Activated CD8-positive, alpha-beta memory T cell treated with anti-CD3 and anti-CD28 coated beads for 1 hour (primary cell): ENCODE measurements at regions not wholly inside any gene's neighbourhood (a gene's known extent, or its start where the extent isn't known, plus 50 kb on each side); places are given as distances from the start of the nearest gene placed in this dataset.
"Not testable (repeated sequence)": the region's sequence is repeated elsewhere in the genome, so short reads cannot be mapped to it uniquely, and the experiment has no call there.

Experiments
- DNase-seq, 2 donors: peaks; one replicate each; pipeline ENCODE4 v3.0.0-alpha.2; 2020; ENCODE audit warnings: low read depth in 1 of 2; ENCODE audit errors: extremely low read depth in 1 of 2

DNA sequence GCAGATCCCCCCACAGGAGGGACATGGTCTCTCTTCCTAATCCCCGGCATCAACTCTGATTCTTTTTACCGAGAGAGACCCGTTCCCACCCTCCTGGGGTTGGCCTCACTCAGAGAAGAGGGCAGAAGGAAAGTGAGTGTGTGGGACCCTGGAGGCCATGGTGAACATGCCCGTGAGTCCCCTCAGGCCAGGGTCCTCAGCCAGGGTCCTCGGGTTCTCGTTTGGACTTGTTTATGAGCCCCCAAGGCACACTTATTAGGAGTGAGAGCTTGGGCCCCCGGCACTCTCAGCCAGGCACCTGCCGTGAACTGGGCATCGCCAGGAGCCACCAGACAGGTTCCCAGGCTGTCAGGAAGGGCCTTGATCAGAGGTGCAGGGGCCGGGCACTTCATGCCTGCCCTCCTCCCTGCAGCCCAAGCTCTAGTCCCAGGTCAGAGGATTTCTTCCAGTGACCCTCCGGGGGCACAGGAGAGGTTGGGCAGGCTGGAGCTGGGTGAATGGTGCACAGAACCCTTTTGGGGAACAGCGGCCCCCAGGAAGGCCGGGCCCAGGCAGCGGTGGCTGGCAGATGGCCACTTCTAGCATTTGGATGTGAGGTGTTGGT lies 122.6 kb downstream of the CRYAA start:
- no peak for DNase-seq

DNA sequence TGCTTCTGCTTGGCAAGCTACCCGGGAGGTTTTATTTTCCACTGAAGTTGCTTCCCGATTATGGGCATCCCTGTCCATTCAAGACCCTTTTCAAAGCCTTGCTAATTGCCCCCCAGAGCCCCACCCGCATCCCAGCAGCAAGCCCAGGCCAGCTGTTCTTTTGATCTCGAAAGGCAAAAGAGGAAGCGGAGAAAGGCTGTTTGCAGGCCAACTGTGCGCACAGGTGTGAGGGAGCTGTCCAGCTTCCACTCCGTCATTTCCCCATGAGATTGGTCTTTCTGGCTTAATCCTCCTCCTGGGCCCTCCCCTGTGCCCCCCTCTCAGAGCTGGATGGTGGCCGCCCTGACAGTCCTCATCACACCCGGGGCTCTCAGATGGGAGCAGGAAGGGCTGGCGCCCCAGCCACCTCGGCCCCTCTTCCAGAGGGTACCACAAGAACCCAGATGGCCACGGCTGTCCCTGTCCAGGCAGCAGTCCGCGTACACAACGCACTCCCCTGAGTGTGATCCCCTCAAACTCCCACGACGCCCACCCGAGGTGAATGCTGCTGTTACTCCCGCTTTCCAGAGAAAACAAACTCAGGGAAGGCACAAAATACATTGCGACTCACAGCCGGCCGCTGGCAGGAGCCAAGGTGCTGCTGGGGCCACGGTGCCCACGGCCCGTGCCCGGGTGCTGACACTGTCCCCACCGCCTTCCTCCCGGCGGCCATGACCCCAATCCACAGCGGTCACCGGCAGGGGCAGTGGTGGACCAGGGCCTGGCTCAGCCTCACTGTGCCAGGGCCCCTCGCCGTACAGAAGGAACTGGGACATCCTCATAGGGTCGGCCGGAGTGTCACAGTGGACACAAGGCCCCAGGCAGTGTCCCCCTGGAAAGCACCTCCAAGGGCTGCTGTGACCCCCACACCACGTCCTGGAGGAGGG lies 121.9 kb downstream of the CRYAA start:
- DNase-seq, result no peak

DNA sequence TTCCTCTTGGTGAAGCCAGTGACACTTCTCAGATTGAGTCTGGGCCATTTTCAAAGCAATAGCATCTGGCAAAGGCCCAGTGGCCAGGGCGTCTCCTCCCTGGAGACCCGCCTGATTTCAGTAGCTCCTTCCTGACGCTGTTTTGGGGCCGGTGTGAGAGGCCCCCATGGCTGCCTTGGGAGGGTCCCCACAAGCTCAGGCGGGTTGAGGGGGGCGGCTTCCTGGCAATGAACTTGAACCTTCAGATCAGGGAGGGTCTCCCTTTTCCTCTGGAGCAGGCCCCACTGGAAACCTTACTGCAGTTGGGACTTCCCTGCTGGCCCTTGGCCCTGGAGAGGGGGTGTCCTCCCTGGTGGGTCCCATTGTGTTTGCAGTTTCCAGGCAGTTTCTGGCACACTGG lies 121.2 kb downstream of the CRYAA start:
- DNase-seq, result no peak

- no peak for DNase-seq
These were observed 120.6 kb downstream of the CRYAA start for GRCh38 chr21:43289442-43289841.

GRCh38 chr21:43287795-43288755 lies 119.3 kb downstream of the CRYAA start:
- no peak for DNase-seq

GRCh38 chr21:43287111-43287760 lies 118.4 kb downstream of the CRYAA start:
- DNase-seq, result no peak

DNA sequence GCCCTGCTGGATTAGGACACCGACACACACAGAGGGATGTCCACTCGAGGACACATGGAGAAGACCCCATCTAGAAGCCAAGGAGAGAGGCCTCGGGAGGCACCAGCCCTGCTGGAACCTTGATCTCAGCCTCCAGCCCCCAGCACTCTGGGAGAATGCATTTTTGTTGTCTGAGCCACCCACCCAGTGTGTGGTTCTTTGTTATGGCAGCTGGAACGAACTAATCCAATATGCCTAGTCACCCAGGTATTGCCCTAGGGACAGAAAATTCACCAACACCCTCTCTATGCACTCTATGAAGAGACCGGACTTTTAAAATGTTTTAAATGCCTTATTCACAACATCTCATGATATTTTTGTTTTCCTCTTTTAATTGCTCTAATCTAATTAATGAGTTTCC lies 117.4 kb downstream of the CRYAA start:
- no peak for DNase-seq

DNA sequence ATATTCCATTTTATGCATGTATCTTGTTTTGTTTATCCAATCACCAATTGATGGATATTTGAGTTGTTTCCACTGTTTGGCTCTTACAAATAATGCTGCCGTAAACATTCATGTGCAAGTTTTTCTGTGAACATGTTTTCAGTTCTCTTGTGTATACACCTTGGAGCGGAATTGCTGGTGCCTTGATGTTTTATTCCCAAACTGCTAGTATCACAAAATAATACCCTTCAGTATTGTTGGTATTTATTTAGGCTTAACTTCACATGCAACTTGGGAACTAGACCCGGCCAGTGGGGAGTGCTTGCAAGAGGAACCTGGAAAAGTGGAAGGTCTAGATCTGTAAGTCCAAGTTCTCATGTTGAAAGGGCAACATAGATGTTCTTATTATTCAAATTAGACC lies 115.9 kb downstream of the CRYAA start:
- no peak for DNase-seq

DNA sequence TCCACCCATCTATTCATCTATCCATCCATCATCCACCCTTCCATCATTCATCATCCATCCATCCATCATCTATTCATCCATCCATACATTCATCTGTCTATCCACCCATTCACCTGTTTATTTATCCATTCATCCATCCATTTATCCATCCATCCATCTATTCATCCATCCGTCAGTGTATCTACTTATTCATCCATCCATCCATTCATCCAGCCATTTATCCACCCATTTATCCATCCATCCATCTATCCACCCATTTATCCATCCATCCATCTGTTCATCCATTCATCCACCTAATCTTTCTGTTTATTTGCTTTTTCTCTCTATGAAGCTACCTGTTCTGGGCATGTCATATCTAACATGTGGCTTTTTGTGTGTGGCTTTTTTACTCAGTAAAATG lies 115.4 kb downstream of the CRYAA start:
- DNase-seq, result no peak

DNA sequence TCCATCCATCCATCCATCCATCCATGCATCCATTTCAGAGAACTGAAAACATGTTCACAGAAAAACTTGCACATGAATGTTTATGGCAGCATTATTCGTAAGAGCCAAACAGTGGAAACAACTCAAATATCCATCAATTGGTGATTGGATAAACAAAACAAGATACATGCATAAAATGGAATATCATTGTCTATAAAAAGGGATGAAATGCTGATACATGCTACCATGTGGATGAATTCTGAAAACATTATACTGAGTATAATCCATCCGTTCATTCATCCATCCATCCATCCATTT lies 115.1 kb downstream of the CRYAA start:
- DNase-seq, result not testable (repeated sequence)

- DNase-seq, result no peak
These were observed 114.5 kb downstream of the CRYAA start for GRCh38 chr21:43283136-43283924.

DNA sequence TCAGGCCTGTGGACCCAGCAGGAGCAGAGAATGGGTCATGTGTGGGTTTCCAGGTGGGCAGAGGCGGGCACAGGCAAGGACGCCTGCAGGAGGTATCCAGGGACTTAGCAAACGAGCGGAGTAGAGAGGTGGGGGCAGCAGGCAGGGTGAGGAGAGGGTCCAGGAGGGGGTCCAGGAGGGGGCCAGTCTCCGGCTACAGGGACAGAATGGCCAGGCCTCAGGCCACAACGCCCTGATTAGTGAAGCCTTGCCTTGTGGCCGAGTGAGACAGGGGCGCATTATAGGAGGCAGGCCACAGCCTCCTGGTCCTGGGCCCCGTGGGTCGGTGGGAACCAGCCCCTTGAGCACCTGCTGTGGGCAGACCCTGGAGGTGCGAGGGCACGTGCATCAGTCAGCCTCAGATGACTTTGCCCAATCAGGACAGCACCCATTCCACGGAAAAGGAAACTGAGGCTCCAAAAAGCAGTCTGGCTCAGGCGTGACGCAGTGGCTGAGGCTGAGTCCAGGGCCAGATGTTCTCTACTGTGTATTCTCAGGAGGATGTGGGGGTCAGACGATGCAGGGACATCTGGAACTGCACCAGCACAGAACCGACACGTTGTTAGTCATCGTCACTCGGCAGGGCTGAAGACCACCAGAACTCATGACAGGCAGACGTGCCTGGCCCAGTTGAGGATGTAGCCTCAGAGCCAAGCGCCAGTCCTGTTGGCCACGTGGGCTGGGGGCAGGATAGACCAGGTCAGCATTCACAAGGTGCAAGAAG lies 113.7 kb downstream of the CRYAA start:
- no peak for DNase-seq

- DNase-seq, result no peak
These were observed 113.0 kb downstream of the CRYAA start for GRCh38 chr21:43281661-43282357.

GRCh38 chr21:43280949-43281633 lies 112.3 kb downstream of the CRYAA start:
- no peak for DNase-seq

GRCh38 chr21:43279578-43279894 lies 110.7 kb downstream of the CRYAA start:
- no peak for DNase-seq

DNA sequence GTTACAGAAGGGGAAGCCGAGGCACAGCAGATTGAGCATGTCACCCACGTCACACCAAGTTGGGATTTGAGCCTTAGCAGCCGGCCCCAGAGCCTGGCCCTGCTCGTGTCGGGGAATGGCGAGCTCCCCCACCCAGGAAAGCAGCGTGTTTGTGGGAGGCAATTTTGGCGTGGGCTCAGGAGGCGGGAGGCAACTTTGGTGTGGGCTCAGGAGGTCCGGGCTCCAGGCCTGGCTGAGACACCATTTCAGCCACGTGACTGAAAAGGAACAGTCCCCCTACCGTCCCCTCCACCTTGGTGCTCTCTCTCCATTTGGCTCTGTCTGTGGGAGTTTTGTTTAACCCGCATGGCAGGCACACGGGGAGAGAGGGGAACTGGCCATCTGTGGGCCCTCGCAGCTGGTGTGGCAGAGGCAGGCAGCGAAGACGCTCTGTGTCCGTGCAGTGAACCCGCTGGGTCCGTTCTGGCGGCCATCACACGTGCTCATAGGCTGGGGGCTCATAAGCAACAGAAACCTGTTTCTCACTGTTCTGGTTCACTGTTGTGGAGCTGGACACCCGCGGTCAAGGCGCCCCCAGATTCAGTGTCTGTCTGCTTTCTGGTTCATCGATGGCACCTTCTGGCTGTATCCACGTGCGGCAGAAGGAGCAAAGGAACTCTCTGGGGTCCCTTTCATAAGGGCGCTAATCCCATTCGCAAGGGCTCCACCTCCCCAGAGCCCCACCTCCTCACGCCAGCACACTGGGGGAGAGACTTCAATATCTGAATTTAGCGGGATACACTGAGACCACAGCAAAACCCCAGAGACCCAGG lies 110.2 kb downstream of the CRYAA start:
- no peak for DNase-seq

DNA sequence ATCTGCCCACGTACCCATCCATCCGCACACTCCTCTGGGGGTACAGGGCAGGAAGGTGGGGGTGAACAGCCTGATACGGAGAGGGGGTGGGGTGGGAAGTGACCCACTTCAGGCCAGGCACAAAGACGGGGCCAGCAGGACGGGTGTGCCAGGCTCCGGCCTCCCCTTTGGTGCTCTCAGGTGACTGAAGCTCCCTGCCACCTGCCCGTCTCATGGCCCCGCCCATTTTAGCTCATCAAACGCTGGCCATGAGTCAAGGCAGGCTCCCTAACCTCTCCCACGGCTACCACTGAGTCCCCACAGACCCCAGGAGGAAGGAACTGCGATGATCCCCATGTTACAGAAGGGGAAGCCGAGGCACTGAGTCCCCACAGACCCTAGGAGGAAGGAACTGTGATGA lies 109.6 kb downstream of the CRYAA start:
- DNase-seq, result no peak
